ENCODE measurements at regions not wholly inside any gene's neighbourhood (a gene's known extent, or its start where the extent isn't known, plus 50 kb on each side); places are given as distances from the start of the nearest gene placed in this dataset.

DNA sequence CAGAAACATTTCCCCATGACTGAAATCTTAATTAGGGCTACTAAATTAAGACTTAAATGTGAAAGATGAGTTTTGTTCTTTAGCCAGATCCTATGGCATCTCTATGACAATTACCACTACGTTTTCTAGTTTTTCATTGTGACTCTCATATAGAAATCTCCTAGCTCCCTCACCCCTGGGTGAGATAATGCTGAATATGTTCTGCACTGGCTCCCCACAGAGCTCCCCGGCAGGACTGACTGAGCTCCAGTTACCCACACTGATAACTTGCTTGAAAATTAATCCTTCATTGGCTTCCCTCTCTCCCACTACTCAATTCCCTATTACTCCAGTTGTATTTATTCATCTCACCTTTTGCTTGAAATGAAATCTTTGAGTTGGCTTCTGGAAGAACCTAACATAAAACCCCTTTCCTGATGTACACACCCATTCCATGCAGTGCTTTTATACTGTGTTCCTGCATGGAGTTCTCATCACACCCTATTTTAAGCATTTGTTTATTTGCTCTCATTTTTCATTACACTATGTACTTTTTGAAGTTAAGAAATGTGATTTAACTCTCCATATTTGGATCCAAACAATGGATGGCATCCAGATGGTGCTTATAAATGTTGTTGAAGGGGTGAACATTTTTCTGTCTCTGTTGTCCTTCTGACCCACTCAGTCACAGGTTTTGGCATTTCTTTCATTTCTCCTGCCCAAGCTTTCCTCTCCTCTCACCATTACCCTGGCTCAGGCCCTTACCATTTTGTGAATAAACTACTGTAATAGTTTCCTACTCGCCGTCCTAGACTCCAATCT, 623.4 kb downstream of the SPRY1 start:
- Histone ChIP-seq H2AFZ (ENCODE audit: insufficient read depth, low read depth, low read length, poor library complexity, severe bottlenecking) (peak overlapping the region; percentile 77), H3K9ac (ENCODE audit: low read length) (no peak overlapping the region), H4K20me1 (ENCODE audit: control insufficient read depth, insufficient read depth, low read length, poor library complexity, severe bottlenecking) (no peaks in the 10 kb centered on the region), H3K36me3 (replicated peaks in 1 of 2; ENCODE audit: control extremely low read depth in 1 of 2, control insufficient read depth in 1 of 2, extremely low read depth in 1 of 2, insufficient read depth in 2 of 2, low read length in 1 of 2) (no peaks in the 10 kb centered on the region), H3K9me3 (ENCODE audit: control extremely low read depth in 1 of 3, control insufficient read depth in 2 of 3, insufficient read depth in 1 of 3, low read length in 2 of 3) (peaks cover 0 to 3% (median 0%) of the 10 kb centered on the region in 3 donors), H3K4me1 (ENCODE audit: control insufficient read depth in 2 of 2, insufficient read depth in 2 of 2, low read length in 2 of 2) (peaks cover 4 to 18% of the 10 kb centered on the region in 2 donors), H3K4me2 (replicated peaks; ENCODE audit: low read depth, low read length, poor library complexity, severe bottlenecking) (no peak overlapping the region), H3K4me3 (ENCODE audit: control extremely low read depth in 1 of 5, extremely low read depth in 1 of 5, insufficient read depth in 1 of 5, low read depth in 2 of 5, low read length in 4 of 5) (no peak overlapping the region), H3K27me3 (replicated peaks in 1 of 4; ENCODE audit: control extremely low read depth in 1 of 4, control insufficient read depth in 3 of 4, insufficient read depth in 4 of 4, low read length in 3 of 4) (no peaks in the 10 kb centered on the region), H3K27ac (ENCODE audit: low read length in 2 of 2) (no peak overlapping the region), H3K79me2 (ENCODE audit: control insufficient read depth, insufficient read depth, low read length) (no peaks in the 10 kb centered on the region)
- Mint-ChIP-seq H3K9me3 (ENCODE audit: insufficient read depth) (no peaks in the 10 kb centered on the region), H3K4me3 (no peak overlapping the region), H3K4me1 (peaks cover 16% of the 10 kb centered on the region), H3K27ac (no peak overlapping the region), H3K27me3 (no peaks in the 10 kb centered on the region)
- POLR2A ChIA-PET, result no interaction called here
- TF ChIP-seq EZH2 (IDR thresholded peaks at IDR 0.05; ENCODE audit: borderline replicate concordance, insufficient read depth, low read depth, low read length, poor library complexity, severe bottlenecking) (no peak), CTCF (IDR thresholded peaks at IDR 0.05) (no peak)
- no peak for DNase-seq
- WGBS (ENCODE audit: insufficient coverage), result 54% methylated on average over 3 of the region's 4 CpGs
- no peak for ATAC-seq (ENCODE audit: low read depth)
- CTCF ChIA-PET, result no interaction called here
- intact Hi-C loops (cut with micrococcal nuclease), result no loop called here

GRCh38 chr4:124025000-124025399, 628.4 kb downstream of the SPRY1 start:
- Histone ChIP-seq H2AFZ (ENCODE audit: insufficient read depth, low read depth, low read length, poor library complexity, severe bottlenecking) (no peak overlapping the region), H3K27me3 (replicated peaks in 1 of 4; ENCODE audit: control extremely low read depth in 1 of 4, control insufficient read depth in 3 of 4, insufficient read depth in 4 of 4, low read length in 3 of 4) (no peaks in the 10 kb centered on the region), H3K4me1 (ENCODE audit: control insufficient read depth in 2 of 2, insufficient read depth in 2 of 2, low read length in 2 of 2) (peaks cover 0 to 2% of the 10 kb centered on the region in 2 donors), H4K20me1 (ENCODE audit: control insufficient read depth, insufficient read depth, low read length, poor library complexity, severe bottlenecking) (no peaks in the 10 kb centered on the region), H3K27ac (ENCODE audit: low read length in 2 of 2) (no peak overlapping the region), H3K4me3 (ENCODE audit: control extremely low read depth in 1 of 5, extremely low read depth in 1 of 5, insufficient read depth in 1 of 5, low read depth in 2 of 5, low read length in 4 of 5) (no peak overlapping the region), H3K9me3 (ENCODE audit: control extremely low read depth in 1 of 3, control insufficient read depth in 2 of 3, insufficient read depth in 1 of 3, low read length in 2 of 3) (peaks cover 0 to 3% (median 0%) of the 10 kb centered on the region in 3 donors), H3K79me2 (ENCODE audit: control insufficient read depth, insufficient read depth, low read length) (no peaks in the 10 kb centered on the region), H3K9ac (ENCODE audit: low read length) (no peak overlapping the region), H3K36me3 (replicated peaks in 1 of 2; ENCODE audit: control extremely low read depth in 1 of 2, control insufficient read depth in 1 of 2, extremely low read depth in 1 of 2, insufficient read depth in 2 of 2, low read length in 1 of 2) (no peaks in the 10 kb centered on the region), H3K4me2 (replicated peaks; ENCODE audit: low read depth, low read length, poor library complexity, severe bottlenecking) (no peak overlapping the region)
- DNase-seq, result no peak
- Mint-ChIP-seq H3K4me3 (no peak overlapping the region), H3K27ac (no peak overlapping the region), H3K4me1 (peaks cover under 1% of the 10 kb centered on the region), H3K27me3 (no peaks in the 10 kb centered on the region), H3K9me3 (ENCODE audit: insufficient read depth) (no peaks in the 10 kb centered on the region)
- no CpG with 5 or more reads among the region's 3 CpGs for WGBS (ENCODE audit: insufficient coverage)
- TF ChIP-seq EZH2 (IDR thresholded peaks at IDR 0.05; ENCODE audit: borderline replicate concordance, insufficient read depth, low read depth, low read length, poor library complexity, severe bottlenecking) (no peak), CTCF (IDR thresholded peaks at IDR 0.05) (no peak)
- ChIA-PET CTCF (no interaction called here), POLR2A (no interaction called here)
- intact Hi-C loops (cut with micrococcal nuclease), result no loop called here
- no peak for ATAC-seq (ENCODE audit: low read depth)

Measured in B cell (primary cell).